Colonic mucosa (tissue), 4 donors: ENCODE measurements at regions not wholly inside any gene's neighbourhood (a gene's known extent, or its start where the extent isn't known, plus 50 kb on each side); places are given as distances from the start of the nearest gene placed in this dataset.

Source experiments
- DNase-seq: peaks from one replicate; pipeline ENCODE4 v3.0.0-alpha.2; 2020
- H3K27ac ChIP-seq: fragments of 200-600 bp; one replicate; pipeline ENCODE4 v1.8.0; 2021
- H3K27me3 ChIP-seq: fragments of 200-600 bp; one replicate; pipeline ENCODE4 v1.8.0; 2021
- H3K36me3 ChIP-seq: fragments of 200-600 bp; one replicate; pipeline ENCODE4 v1.8.0; 2021
- H3K4me1 ChIP-seq: fragments of 200-600 bp; one replicate; pipeline ENCODE4 v1.8.0; 2021; ENCODE audit warnings: mild to moderate bottlenecking
- H3K4me3 ChIP-seq: fragments of 200-600 bp; one replicate; pipeline ENCODE4 v1.8.0; 2021
- H3K9ac ChIP-seq, 2 donors: one replicate each; pipeline ENCODE4 v1.7.0; 2013; ENCODE audit warnings: control low read depth in 2 of 2, low read depth in 2 of 2, low read length in 2 of 2
- H3K9me3 ChIP-seq: fragments of 200-600 bp; one replicate; pipeline ENCODE4 v1.8.0; 2021
- intact Hi-C: fragments of 100-400 bp; cut with DNase I; formaldehyde crosslinking; loops from one replicate; pipeline ENCODE4 v1.14.1; 2022
- TF ChIP-seq, protein P1 (sequence below): fragments of 200-600 bp; IDR thresholded peaks from one replicate; pipeline ENCODE4 v1.8.0; 2022; ENCODE audit warnings: antibody characterized with exemption, mild to moderate bottlenecking
- donor health status: healthy.
- donor health status: DM: no; HTN: no; CAD: no.
- donor health status: DM: no; HTN: no; CAD: no.

GRCh38 chr14:48384821-48385220, 709.4 kb upstream of the MDGA2 start:
- TF ChIP-seq, protein P1, sequence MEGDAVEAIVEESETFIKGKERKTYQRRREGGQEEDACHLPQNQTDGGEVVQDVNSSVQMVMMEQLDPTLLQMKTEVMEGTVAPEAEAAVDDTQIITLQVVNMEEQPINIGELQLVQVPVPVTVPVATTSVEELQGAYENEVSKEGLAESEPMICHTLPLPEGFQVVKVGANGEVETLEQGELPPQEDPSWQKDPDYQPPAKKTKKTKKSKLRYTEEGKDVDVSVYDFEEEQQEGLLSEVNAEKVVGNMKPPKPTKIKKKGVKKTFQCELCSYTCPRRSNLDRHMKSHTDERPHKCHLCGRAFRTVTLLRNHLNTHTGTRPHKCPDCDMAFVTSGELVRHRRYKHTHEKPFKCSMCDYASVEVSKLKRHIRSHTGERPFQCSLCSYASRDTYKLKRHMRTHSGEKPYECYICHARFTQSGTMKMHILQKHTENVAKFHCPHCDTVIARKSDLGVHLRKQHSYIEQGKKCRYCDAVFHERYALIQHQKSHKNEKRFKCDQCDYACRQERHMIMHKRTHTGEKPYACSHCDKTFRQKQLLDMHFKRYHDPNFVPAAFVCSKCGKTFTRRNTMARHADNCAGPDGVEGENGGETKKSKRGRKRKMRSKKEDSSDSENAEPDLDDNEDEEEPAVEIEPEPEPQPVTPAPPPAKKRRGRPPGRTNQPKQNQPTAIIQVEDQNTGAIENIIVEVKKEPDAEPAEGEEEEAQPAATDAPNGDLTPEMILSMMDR: no peak
- no peak for DNase-seq
- no peak overlapping the region for H3K4me3 ChIP-seq
- H3K9ac ChIP-seq: no peak overlapping the region
- H3K36me3 ChIP-seq: no peaks in the 10 kb centered on the region
- intact Hi-C loops: no loop called here
- no peaks in the 10 kb centered on the region for H3K27me3 ChIP-seq
- no peak overlapping the region for H3K27ac ChIP-seq
- H3K9me3 ChIP-seq: no peaks in the 10 kb centered on the region
- H3K4me1 ChIP-seq: no peaks in the 10 kb centered on the region

- H3K36me3 ChIP-seq: no peaks in the 10 kb centered on the region
- H3K4me3 ChIP-seq: no peak overlapping the region
- no peak overlapping the region for H3K9ac ChIP-seq
- TF ChIP-seq, protein P1: no peak
- no peak for DNase-seq
- no peak overlapping the region for H3K27ac ChIP-seq
- no peaks in the 10 kb centered on the region for H3K4me1 ChIP-seq
- H3K9me3 ChIP-seq: no peaks in the 10 kb centered on the region
- intact Hi-C loops: no loop called here
- H3K27me3 ChIP-seq: no peaks in the 10 kb centered on the region
Observed at GRCh38 chr14:48382961-48383360, 707.6 kb upstream of the MDGA2 start.

DNA sequence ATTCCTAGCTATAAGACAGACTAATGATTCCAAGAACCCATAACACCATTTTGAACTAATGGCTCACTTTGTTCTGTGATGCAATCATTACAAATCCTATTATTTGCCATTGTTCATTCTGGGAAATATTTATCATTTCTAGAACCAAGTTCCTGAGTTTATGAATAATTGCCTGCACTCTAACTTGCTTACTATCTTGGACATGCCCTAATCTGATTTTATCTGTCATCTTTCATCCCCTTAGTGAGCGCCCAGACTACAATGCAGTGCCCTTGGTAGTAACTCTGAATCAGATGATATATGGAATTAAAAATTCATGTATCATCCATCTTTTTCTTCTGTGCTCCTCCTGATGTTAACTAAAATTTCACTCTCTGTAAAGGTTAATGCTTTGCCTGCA, 703.1 kb upstream of the MDGA2 start:
- DNase-seq: no peak
- Histone ChIP-seq H3K9me3 (no peaks in the 10 kb centered on the region), H3K27me3 (no peaks in the 10 kb centered on the region), H3K36me3 (no peaks in the 10 kb centered on the region), H3K9ac (no peak overlapping the region), H3K4me1 (no peaks in the 10 kb centered on the region), H3K4me3 (no peak overlapping the region), H3K27ac (no peak overlapping the region)
- TF ChIP-seq, protein P1: no peak
- intact Hi-C loops: no loop called here

GRCh38 chr14:48373981-48374380, 698.6 kb upstream of the MDGA2 start:
- Histone ChIP-seq H3K9me3 (no peaks in the 10 kb centered on the region), H3K4me1 (no peaks in the 10 kb centered on the region), H3K27ac (no peak overlapping the region), H3K4me3 (no peak overlapping the region), H3K27me3 (no peaks in the 10 kb centered on the region), H3K9ac (no peak overlapping the region), H3K36me3 (no peaks in the 10 kb centered on the region)
- TF ChIP-seq, protein P1: no peak
- intact Hi-C loops: no loop called here
- DNase-seq: no peak

- Histone ChIP-seq H3K9me3 (no peaks in the 10 kb centered on the region), H3K27ac (no peak overlapping the region), H3K9ac (no peak overlapping the region), H3K4me3 (no peak overlapping the region), H3K36me3 (no peaks in the 10 kb centered on the region), H3K27me3 (no peaks in the 10 kb centered on the region), H3K4me1 (no peaks in the 10 kb centered on the region)
- no peak for DNase-seq
- TF ChIP-seq, protein P1: no peak
- intact Hi-C loops: no loop called here
Observed at GRCh38 chr14:48350971-48351370, 675.6 kb upstream of the MDGA2 start.

DNA sequence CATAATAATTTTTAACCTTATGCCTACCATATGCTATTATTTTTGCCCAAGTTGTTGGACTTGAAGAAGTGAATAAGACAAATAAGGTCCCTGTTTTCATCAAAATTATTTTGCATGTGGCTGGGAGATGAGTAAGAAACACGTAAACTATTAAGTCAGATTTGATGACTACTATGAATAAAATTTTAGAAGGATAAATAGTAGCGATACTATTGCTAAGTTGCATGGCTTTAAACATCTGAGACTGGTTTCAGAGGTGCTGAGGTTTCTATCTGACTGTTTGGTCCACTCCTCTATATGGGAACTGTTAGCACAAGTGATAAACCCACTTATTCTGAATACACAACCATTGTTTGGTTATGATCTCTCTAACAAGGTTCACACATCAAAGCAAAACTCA, 674.3 kb upstream of the MDGA2 start:
- Histone ChIP-seq H3K27me3 (no peaks in the 10 kb centered on the region), H3K9ac (no peak overlapping the region), H3K4me1 (no peaks in the 10 kb centered on the region), H3K27ac (no peak overlapping the region), H3K9me3 (no peaks in the 10 kb centered on the region), H3K4me3 (no peak overlapping the region), H3K36me3 (no peaks in the 10 kb centered on the region)
- TF ChIP-seq, protein P1: no peak
- DNase-seq: no peak
- intact Hi-C loops: no loop called here
